Gastroesophageal sphincter (tissue), 4 donors: ENCODE measurements at regions not wholly inside any gene's neighbourhood (a gene's known extent, or its start where the extent isn't known, plus 50 kb on each side); places are given as distances from the start of the nearest gene placed in this dataset.

Experiments
- ATAC-seq: fragments of 150-250 bp; one replicate; pipeline ENCODE4 v1.9.1; 2016; ENCODE audit warnings: mild to moderate bottlenecking, moderate library complexity
- H3K27ac ChIP-seq, 4 donors: fragments of 200-600 bp; sonication (generic) in 3 of 4; 1 replicate in 3 of 4; 2 replicates in 1 of 4; pipeline ENCODE4 v1.5.1; 2016 to 2019
- H3K27me3 ChIP-seq: fragments of 200-600 bp; sonication (generic); one replicate; pipeline ENCODE4 v1.5.1; 2019
- H3K36me3 ChIP-seq, 2 donors: fragments of 200-600 bp; sonication (generic); one replicate each; pipeline ENCODE4 v1.5.1; 2019; ENCODE audit warnings: control low read depth in 1 of 2
- H3K4me1 ChIP-seq, 3 donors: fragments of 200-600 bp; sonication (generic); 1 replicate in 2 of 3; 2 replicates in 1 of 3; pipeline ENCODE4 v1.5.1; 2016 to 2019; ENCODE audit warnings: control low read depth in 2 of 3
- H3K4me3 ChIP-seq, 2 donors: fragments of 200-600 bp; sonication (generic); one replicate each; pipeline ENCODE4 v1.5.1; 2019; ENCODE audit warnings: mild to moderate bottlenecking in 1 of 2, moderate library complexity in 1 of 2
- H3K9me3 ChIP-seq, 3 donors: fragments of 200-600 bp; sonication (generic); one replicate each; pipeline ENCODE4 v1.5.1; 2017 to 2019; ENCODE audit warnings: control low read depth in 2 of 3
- CTCF ChIP-seq, 4 experiments: fragments of 200-600 bp in 2 of 4; fragments of 450-650 bp in 2 of 4; sonication (generic) in 1 of 4; IDR thresholded peaks; one replicate each; pipeline ENCODE4 v1.5.1; 2017 to 2019; ENCODE audit warnings: antibody characterized with exemption in 4 of 4, mild to moderate bottlenecking in 2 of 4, moderate library complexity in 2 of 4
- EP300 ChIP-seq: sonication (generic); formaldehyde crosslinking; IDR thresholded peaks from one replicate; pipeline ENCODE4 v1.6.1; 2017; ENCODE audit warnings: antibody characterized with exemption, mild to moderate bottlenecking
- POLR2A ChIP-seq, 2 donors: fragments of 450-650 bp; IDR thresholded peaks; one replicate each; pipeline ENCODE4 v1.6.1; 2017; ENCODE audit warnings: antibody characterized with exemption in 2 of 2, mild to moderate bottlenecking in 2 of 2, moderate library complexity in 1 of 2
- POLR2AphosphoS5 ChIP-seq: sonication (generic); formaldehyde crosslinking; IDR thresholded peaks from one replicate; pipeline ENCODE4 v1.6.1; 2017; ENCODE audit warnings: antibody characterized with exemption
- WGBS, 2 donors: methylation state at CpG; one replicate each; pipeline ENCODE4 v1.1.5; 2018; ENCODE audit warnings: low coverage in 1 of 2; 5-methylcytosine and 5-hydroxymethylcytosine counted together

DNA sequence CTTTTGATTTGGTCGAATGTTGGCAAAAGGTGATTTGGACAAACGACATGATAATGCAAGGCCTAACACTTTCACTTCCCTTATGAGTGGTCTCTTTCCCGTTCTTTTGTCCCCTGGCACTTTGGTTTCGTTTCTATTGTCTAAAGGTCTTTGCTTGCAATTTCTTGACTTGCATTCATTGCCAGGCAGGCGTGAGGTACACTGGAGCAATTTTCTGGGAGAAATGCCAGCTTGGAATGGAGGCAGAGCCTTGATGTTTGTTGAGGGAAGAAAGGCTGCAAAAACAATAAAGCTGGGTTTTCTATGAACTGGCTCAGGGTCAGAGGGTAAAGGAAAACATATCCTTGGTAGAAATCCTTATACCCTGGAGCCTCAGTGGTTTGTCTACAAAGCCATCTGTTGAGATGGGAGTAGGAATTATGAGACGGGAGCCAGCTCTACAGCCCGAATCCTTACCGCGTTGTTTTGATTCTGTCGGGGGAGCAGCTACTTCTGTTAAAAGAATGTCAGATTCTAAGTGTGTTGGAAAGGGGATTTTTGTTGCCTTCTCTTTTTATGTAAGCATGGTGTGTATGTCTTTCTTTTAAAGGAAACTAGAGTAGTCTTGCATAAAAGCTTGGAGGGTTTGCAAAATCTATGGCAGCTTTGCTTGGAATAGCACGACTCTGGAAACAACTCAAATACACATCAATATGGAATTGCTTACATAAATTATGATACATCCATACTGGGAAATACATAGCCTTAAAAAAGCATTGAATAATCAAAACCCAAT lies 158.9 kb downstream of the RMI1 start:
- Histone ChIP-seq H3K27ac (no peak overlapping the region), H3K27me3 (peaks cover 48% of the 10 kb centered on the region), H3K4me1 (peaks cover 0 to 28% (median 7%) of the 10 kb centered on the region in 3 donors), H3K4me3 (no peak overlapping the region), H3K36me3 (no peaks in the 10 kb centered on the region), H3K9me3 (no peaks in the 10 kb centered on the region)
- no peak for ATAC-seq
- TF ChIP-seq POLR2A (IDR thresholded peaks at IDR 0.05) (no peak), CTCF (IDR thresholded peaks at IDR 0.05) (no peak)
- WGBS, 2 donors, result 60 to 74% methylated on average over 9 to 10 of the region's 11 CpGs

- TF ChIP-seq POLR2AphosphoS5 (peak; percentile 11), CTCF (IDR thresholded peaks at IDR 0.05) (no peak), EP300 (no peak), POLR2A (IDR thresholded peaks at IDR 0.05) (no peak)
- 4 to 30% methylated on average over 2 to 17 of the region's 41 CpGs for WGBS, 2 donors
- Histone ChIP-seq H3K27ac (no peak overlapping the region), H3K36me3 (no peaks in the 10 kb centered on the region), H3K27me3 (peaks cover 53% of the 10 kb centered on the region), H3K4me1 (peaks cover 0 to 28% (median 7%) of the 10 kb centered on the region in 3 donors), H3K9me3 (no peaks in the 10 kb centered on the region), H3K4me3 (peak overlapping the region; percentile 33 to 47)
- ATAC-seq, result no peak
These were observed 160.0 kb downstream of the RMI1 start for GRCh38 chr9:84140535-84141101.

GRCh38 chr9:84141741-84142370 lies 161.3 kb downstream of the RMI1 start:
- peaks cover under 1 to 36% (median 7%) of the 10 kb centered on the region in 3 donors for H3K4me1 ChIP-seq
- 83 to 87% methylated on average over 7 of the region's 7 CpGs for WGBS, 2 donors
- no peaks in the 10 kb centered on the region for H3K9me3 ChIP-seq
- H3K27me3 ChIP-seq, result peaks cover 53% of the 10 kb centered on the region
- no peak overlapping the region for H3K4me3 ChIP-seq
- no peak overlapping the region for H3K27ac ChIP-seq
- no peak for ATAC-seq
- H3K36me3 ChIP-seq, result no peaks in the 10 kb centered on the region
- no peak for TF ChIP-seq EP300
- no peak for TF ChIP-seq CTCF (IDR thresholded peaks at IDR 0.05)
- no peak for TF ChIP-seq POLR2AphosphoS5
- no peak for TF ChIP-seq POLR2A (IDR thresholded peaks at IDR 0.05)

- H3K4me3 ChIP-seq, result no peak overlapping the region
- WGBS, 2 donors, result 78 to 85% methylated on average over 3 of the region's 3 CpGs
- no peak for ATAC-seq
- H3K36me3 ChIP-seq, result no peaks in the 10 kb centered on the region
- H3K27ac ChIP-seq, result no peak overlapping the region
- H3K4me1 ChIP-seq, result peaks cover 3 to 25% (median 14%) of the 10 kb centered on the region in 3 donors
- TF ChIP-seq POLR2AphosphoS5 (no peak), CTCF (IDR thresholded peaks at IDR 0.05) (no peak), EP300 (no peak), POLR2A (IDR thresholded peaks at IDR 0.05) (no peak)
- peaks cover 49% of the 10 kb centered on the region for H3K27me3 ChIP-seq
- H3K9me3 ChIP-seq, result no peaks in the 10 kb centered on the region
These were observed 164.4 kb downstream of the RMI1 start for GRCh38 chr9:84145031-84145430.
